Glomerular visceral epithelial cell (primary cell): ENCODE measurements at regions not wholly inside any gene's neighbourhood (a gene's known extent, or its start where the extent isn't known, plus 50 kb on each side); places are given as distances from the start of the nearest gene placed in this dataset.
"Not testable (repeated sequence)": the region's sequence is repeated elsewhere in the genome, so short reads cannot be mapped to it uniquely, and the experiment has no call there.

Source experiments
- DNase-seq: peaks from one replicate; pipeline ENCODE4 v3.0.0-alpha.2; 2016; ENCODE audit errors: extremely low spot score

- no peak for DNase-seq
Observed at GRCh38 chr1:203401199-203401877, 50.4 kb upstream of the FMOD start.

- DNase-seq = no peak
Observed at GRCh38 chr1:203402152-203402551, 51.2 kb upstream of the FMOD start.

- no peak for DNase-seq
Observed at GRCh38 chr1:203402629-203403337, 51.9 kb upstream of the FMOD start.

- DNase-seq = no peak
Observed at GRCh38 chr1:203403586-203403985, 52.7 kb upstream of the FMOD start.

- no peak for DNase-seq
Observed at GRCh38 chr1:203404546-203404945, 53.6 kb upstream of the FMOD start.

GRCh38 chr1:203405703-203406438 is 54.9 kb upstream of the FMOD start:
- no peak for DNase-seq

GRCh38 chr1:203406446-203407045 is 55.6 kb upstream of the FMOD start:
- DNase-seq = no peak

GRCh38 chr1:203407296-203407695 is 56.4 kb upstream of the FMOD start:
- DNase-seq = no peak

- DNase-seq = peak; percentile 54
Observed at GRCh38 chr1:203408486-203409481, 57.9 kb upstream of the FMOD start.

DNA sequence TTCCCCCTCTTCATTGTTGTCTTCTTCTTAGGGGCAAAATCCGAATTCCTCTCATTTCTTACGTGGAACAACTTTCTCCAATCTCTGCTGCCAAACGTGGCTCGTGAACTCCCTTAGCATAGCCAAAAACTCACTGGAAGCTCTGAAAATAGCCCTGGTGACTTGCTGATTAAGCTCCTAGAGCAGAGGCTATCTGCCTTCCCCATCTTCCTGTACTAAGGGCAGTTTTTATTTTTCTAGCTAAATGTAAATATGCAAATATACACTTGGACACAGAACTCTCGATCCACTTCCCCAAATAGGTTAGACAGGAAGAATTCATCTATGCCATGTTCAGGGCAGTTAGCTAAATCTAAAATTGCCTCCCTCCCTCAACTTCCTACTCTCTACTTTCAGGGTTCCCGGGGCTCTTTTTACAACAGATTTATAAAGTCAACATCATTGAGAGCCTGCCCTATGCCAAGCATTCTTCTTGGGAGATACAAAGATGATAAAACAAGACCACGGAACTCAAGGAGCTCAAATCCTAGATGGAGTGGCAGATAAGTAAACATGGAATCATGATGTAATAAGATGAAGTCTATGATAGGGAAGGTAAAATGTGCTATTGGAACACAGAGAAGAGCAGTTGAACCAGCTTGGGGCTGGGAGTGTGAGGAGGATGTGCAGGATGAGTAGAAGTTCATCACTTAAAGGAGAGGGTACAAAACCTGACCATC is 59.4 kb upstream of the FMOD start:
- DNase-seq = no peak

GRCh38 chr1:203411431-203411830 is 60.5 kb upstream of the FMOD start:
- not testable (repeated sequence) for DNase-seq

DNA sequence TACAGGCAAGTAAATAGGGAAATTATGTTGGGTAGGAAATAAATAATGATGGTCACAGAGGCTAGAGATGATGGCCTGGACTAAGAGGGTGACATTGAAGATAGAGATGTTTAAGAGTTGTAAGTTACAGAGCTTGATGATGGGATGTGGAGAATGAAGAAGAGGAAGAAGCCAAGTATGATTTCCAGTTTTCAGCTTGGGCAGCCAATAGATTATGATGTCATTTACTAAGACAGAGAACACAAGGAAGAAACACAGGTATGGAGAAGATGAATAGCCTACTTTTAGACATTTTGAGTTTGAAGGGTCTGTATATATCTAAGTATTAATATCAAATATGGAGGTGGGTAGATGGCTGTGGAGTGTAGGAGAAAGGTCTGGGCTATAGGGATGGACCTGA is 56.0 kb upstream of the PRELP start:
- no peak for DNase-seq

DNA sequence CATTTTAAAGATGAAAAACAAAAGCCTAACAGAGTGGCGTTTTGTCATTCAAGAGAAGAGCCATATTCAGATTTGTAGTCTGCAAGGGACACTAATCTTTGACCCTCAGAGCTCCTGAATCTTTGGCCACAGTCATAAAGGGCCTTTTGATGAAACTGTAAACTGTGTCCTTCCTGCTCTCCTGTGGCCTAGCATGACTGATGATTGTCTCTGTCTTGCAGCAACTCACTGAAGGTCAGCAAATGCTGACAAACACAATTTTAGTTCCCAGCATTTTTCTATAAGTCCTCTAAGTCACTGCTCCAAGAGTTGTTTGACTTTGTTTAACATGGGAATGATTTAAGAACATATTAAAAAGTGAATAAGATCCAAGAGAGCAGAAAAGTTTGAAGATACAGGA is 55.3 kb upstream of the PRELP start:
- no peak for DNase-seq

- DNase-seq = no peak
Observed at GRCh38 chr1:203421246-203421645, 54.4 kb upstream of the PRELP start.

- DNase-seq = no peak
Observed at GRCh38 chr1:203422116-203422515, 53.5 kb upstream of the PRELP start.

- DNase-seq = no peak
Observed at GRCh38 chr1:203422656-203423055, 53.0 kb upstream of the PRELP start.

DNA sequence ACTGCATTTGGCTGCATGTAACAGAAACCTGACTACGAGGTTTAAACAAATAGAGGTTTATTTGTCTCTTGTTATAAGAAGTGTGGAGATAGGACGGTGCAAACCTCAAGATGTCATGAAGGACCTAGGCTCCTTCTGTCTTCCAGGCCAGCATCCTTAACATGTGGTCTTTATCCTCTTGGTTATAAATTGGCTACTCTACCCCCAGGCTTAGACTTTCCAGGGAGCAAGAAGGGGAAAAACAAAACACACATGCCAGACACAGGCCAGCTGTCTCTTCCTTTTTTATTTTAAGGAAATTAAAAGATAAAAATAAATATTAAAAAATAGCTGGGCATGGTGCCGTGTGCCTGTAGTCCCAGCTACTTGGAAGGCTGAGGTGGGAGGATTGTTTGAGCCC is 51.3 kb upstream of the PRELP start:
- no peak for DNase-seq

DNA sequence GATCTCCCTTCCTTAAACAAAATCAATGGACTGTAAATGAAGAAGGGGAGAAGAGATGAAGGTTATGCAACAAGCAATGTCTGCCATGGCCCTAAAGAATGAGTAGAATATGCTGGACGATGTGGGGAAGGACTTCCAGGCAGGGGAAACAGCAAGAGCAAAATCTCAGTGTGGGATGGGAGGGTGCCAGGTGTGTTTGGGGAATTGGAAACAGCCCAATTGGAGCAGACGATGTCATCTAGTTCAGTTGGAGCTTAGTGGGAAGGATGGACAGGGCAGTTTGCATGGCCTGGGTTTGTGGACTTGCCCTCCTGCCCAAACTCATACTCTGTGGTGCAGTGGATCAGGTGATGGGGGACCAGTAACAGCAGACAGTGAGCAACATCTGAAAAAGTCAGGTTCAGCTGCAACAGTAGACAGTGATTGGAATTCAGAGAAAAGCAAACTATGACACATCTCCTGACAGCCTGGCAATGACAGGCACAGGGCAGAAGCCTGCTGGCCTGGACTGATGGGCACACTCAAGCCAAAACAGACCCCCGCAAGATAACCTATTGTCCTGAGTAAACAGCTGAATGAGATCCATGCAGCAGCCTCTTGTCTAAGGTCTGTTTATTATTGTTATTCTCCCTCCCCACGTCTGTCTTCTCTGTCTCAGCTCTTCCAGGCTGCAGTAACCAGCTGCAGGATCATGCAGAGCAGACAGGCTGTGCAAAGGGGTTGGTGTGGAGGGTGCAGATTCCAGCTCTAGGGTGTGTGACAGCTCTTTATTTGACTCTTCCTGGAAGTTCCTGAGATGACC is 50.5 kb upstream of the PRELP start:
- DNase-seq = no peak

GRCh38 chr1:203425663-203425975 is 50.0 kb upstream of the PRELP start:
- DNase-seq = no peak
